OCI-LY1 (cell line): ENCODE measurements at regions not wholly inside any gene's neighbourhood (a gene's known extent, or its start where the extent isn't known, plus 50 kb on each side); places are given as distances from the start of the nearest gene placed in this dataset.

Source experiments
- H2AFZ ChIP-seq: fragments of 200-600 bp; sonication (generic), shearing (Covaris generic); 2 replicates; pipeline ENCODE4 v1.6.0; 2014; ENCODE audit warnings: antibody characterized with exemption, mild to moderate bottlenecking, low read length
- H3F3A ChIP-seq: fragments of 200-600 bp; sonication (generic), shearing (Covaris generic); 2 replicates; pipeline ENCODE4 v1.6.0; 2014; ENCODE audit warnings: mild to moderate bottlenecking, antibody characterized with exemption, low read length, moderate library complexity; ENCODE audit not compliant: insufficient read depth
- H3K27ac ChIP-seq: fragments of 200-600 bp; sonication (generic); 2 replicates; pipeline ENCODE4 v1.5.1; 2014; ENCODE audit warnings: low read length, mixed run types, mild to moderate bottlenecking, low read depth; ENCODE audit not compliant: poor library complexity, severe bottlenecking
- H3K27me3 ChIP-seq: fragments of 200-600 bp; sonication (generic); 2 replicates; pipeline ENCODE4 v1.6.0; 2014; ENCODE audit warnings: antibody characterized with exemption, mild to moderate bottlenecking, low read length, moderate library complexity; ENCODE audit not compliant: insufficient read depth
- H3K36me3 ChIP-seq: fragments of 200-600 bp; sonication (generic); 2 replicates; pipeline ENCODE4 v1.6.1; 2014; ENCODE audit warnings: mild to moderate bottlenecking, antibody characterized with exemption, low read length, moderate library complexity, mixed read lengths; ENCODE audit not compliant: insufficient read depth
- H3K4me1 ChIP-seq: fragments of 200-600 bp; sonication (generic); 2 replicates; pipeline ENCODE4 v1.5.1; 2014; ENCODE audit warnings: mild to moderate bottlenecking, low read length, moderate library complexity; ENCODE audit not compliant: insufficient read depth, severe bottlenecking
- H3K4me2 ChIP-seq: fragments of 200-600 bp; sonication (generic), shearing (Covaris generic); 2 replicates; pipeline ENCODE4 v1.6.1; 2014; ENCODE audit warnings: low read length
- H3K4me3 ChIP-seq: fragments of 200-600 bp; sonication (generic); 2 replicates; pipeline ENCODE4 v1.5.1; 2014; ENCODE audit warnings: low read length, low read depth, mild to moderate bottlenecking, mixed read lengths; ENCODE audit not compliant: poor library complexity, severe bottlenecking
- H3K79me2 ChIP-seq: fragments of 200-600 bp; shearing (Covaris generic); 2 replicates; pipeline ENCODE4 v1.6.1; 2016; ENCODE audit warnings: mixed run types, low read length, mixed read lengths; ENCODE audit not compliant: insufficient read depth
- H3K9ac ChIP-seq: fragments of 200-600 bp; sonication (generic), shearing (Covaris generic); 2 replicates; pipeline ENCODE4 v1.6.1; 2014; ENCODE audit warnings: mild to moderate bottlenecking, low read length, mixed read lengths
- H3K9me2 ChIP-seq: fragments of 200-600 bp; sonication (generic), shearing (Covaris generic); 2 replicates; pipeline ENCODE4 v1.6.1; 2014; ENCODE audit warnings: low read depth, mild to moderate bottlenecking, low read length, mixed read lengths
- H3K9me3 ChIP-seq: fragments of 200-600 bp; shearing (Covaris generic); 2 replicates; pipeline ENCODE4 v1.6.1; 2014; ENCODE audit warnings: low read length, mixed read lengths
- H4K20me1 ChIP-seq: fragments of 200-600 bp; sonication (generic), shearing (Covaris generic); 2 replicates; pipeline ENCODE4 v1.6.0; 2016; ENCODE audit warnings: mild to moderate bottlenecking, low read length; ENCODE audit not compliant: insufficient read depth
- EZH2 ChIP-seq: fragments of 200-600 bp; sonication (generic), shearing (Covaris generic); IDR thresholded peaks from 2 replicates; pipeline ENCODE4 v1.8.0; 2017; ENCODE audit warnings: borderline replicate concordance, mixed run types, mild to moderate bottlenecking, antibody characterized with exemption, low read length, moderate library complexity, mixed read lengths
- TF ChIP-seq, protein P1 (sequence below): fragments of 200-600 bp; sonication (generic), shearing (Covaris generic); IDR thresholded peaks from 2 replicates; pipeline ENCODE4 v1.5.1; 2017; ENCODE audit warnings: mild to moderate bottlenecking, antibody characterized with exemption, low read length, moderate library complexity, mixed read lengths

- TF ChIP-seq, protein P1, sequence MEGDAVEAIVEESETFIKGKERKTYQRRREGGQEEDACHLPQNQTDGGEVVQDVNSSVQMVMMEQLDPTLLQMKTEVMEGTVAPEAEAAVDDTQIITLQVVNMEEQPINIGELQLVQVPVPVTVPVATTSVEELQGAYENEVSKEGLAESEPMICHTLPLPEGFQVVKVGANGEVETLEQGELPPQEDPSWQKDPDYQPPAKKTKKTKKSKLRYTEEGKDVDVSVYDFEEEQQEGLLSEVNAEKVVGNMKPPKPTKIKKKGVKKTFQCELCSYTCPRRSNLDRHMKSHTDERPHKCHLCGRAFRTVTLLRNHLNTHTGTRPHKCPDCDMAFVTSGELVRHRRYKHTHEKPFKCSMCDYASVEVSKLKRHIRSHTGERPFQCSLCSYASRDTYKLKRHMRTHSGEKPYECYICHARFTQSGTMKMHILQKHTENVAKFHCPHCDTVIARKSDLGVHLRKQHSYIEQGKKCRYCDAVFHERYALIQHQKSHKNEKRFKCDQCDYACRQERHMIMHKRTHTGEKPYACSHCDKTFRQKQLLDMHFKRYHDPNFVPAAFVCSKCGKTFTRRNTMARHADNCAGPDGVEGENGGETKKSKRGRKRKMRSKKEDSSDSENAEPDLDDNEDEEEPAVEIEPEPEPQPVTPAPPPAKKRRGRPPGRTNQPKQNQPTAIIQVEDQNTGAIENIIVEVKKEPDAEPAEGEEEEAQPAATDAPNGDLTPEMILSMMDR = no peak
- TF ChIP-seq EZH2 = no peak
- Histone ChIP-seq H3K27me3 (no peaks in the 10 kb centered on the region), H3K4me3 (no peak overlapping the region)
Measured at GRCh38 chr7:13007331-13007730, 319.9 kb downstream of the ARL4A start.

GRCh38 chr7:13009517-13009916 lies 322.1 kb downstream of the ARL4A start:
- H3K27ac ChIP-seq = no peak overlapping the region
- no peaks in the 10 kb centered on the region for H4K20me1 ChIP-seq
- H3K27me3 ChIP-seq = no peaks in the 10 kb centered on the region
- H3F3A ChIP-seq = no peaks in the 10 kb centered on the region
- no peak overlapping the region for H3K9ac ChIP-seq
- no peaks in the 10 kb centered on the region for H3K9me3 ChIP-seq
- TF ChIP-seq, protein P1 = no peak
- TF ChIP-seq EZH2 = no peak
- H3K4me2 ChIP-seq = no peak overlapping the region
- H3K4me3 ChIP-seq = no peak overlapping the region
- H3K36me3 ChIP-seq = no peaks in the 10 kb centered on the region
- H3K79me2 ChIP-seq = no peaks in the 10 kb centered on the region
- no peak overlapping the region for H2AFZ ChIP-seq
- H3K9me2 ChIP-seq = no peaks in the 10 kb centered on the region
- H3K4me1 ChIP-seq = no peaks in the 10 kb centered on the region

More at GRCh38 chr7:13007331-13007730, 319.9 kb downstream of the ARL4A start:
- Histone ChIP-seq H3K79me2 (no peaks in the 10 kb centered on the region), H3K9me2 (no peaks in the 10 kb centered on the region), H3K9me3 (no peaks in the 10 kb centered on the region), H3K4me2 (no peak overlapping the region), H3K9ac (no peak overlapping the region), H3F3A (no peaks in the 10 kb centered on the region), H2AFZ (no peak overlapping the region), H3K27ac (no peak overlapping the region), H3K4me1 (no peaks in the 10 kb centered on the region), H3K36me3 (no peaks in the 10 kb centered on the region), H4K20me1 (no peaks in the 10 kb centered on the region)

GRCh38 chr7:13014011-13014410 lies 326.6 kb downstream of the ARL4A start:
- Histone ChIP-seq H3K4me3 (no peak overlapping the region), H4K20me1 (no peaks in the 10 kb centered on the region), H3K36me3 (no peaks in the 10 kb centered on the region), H3K4me2 (no peak overlapping the region), H3K9me3 (no peaks in the 10 kb centered on the region), H3K9me2 (no peaks in the 10 kb centered on the region), H3K27me3 (no peaks in the 10 kb centered on the region), H3K9ac (no peak overlapping the region), H3K4me1 (no peaks in the 10 kb centered on the region), H3K27ac (no peak overlapping the region), H2AFZ (no peak overlapping the region), H3K79me2 (no peaks in the 10 kb centered on the region), H3F3A (no peaks in the 10 kb centered on the region)
- no peak for TF ChIP-seq EZH2
- TF ChIP-seq, protein P1 = no peak
